ENCODE measurements at regions not wholly inside any gene's neighbourhood (a gene's known extent, or its start where the extent isn't known, plus 50 kb on each side); places are given as distances from the start of the nearest gene placed in this dataset.
"Not testable (repeated sequence)": the region's sequence is repeated elsewhere in the genome, so short reads cannot be mapped to it uniquely, and the experiment has no call there.

- DNase-seq = no peak
Measured at GRCh38 chr16:73427164-73427563, 379.2 kb upstream of the ZFHX3 start.

- DNase-seq = no peak
Measured at GRCh38 chr16:73426433-73427160, 378.7 kb upstream of the ZFHX3 start.

- no peak for DNase-seq
Measured at GRCh38 chr16:73420676-73421075, 372.7 kb upstream of the ZFHX3 start.

- DNase-seq = no peak
Measured at GRCh38 chr16:73420244-73420643, 372.3 kb upstream of the ZFHX3 start.

- no peak for DNase-seq
Measured at GRCh38 chr16:73418691-73419090, 370.8 kb upstream of the ZFHX3 start.

GRCh38 chr16:73418051-73418450 lies 370.1 kb upstream of the ZFHX3 start:
- DNase-seq = no peak

GRCh38 chr16:73415286-73415685 lies 367.4 kb upstream of the ZFHX3 start:
- no peak for DNase-seq

- DNase-seq = no peak
Measured at GRCh38 chr16:73414638-73415037, 366.7 kb upstream of the ZFHX3 start.

- no peak for DNase-seq
Measured at GRCh38 chr16:73413830-73414190, 365.9 kb upstream of the ZFHX3 start.

GRCh38 chr16:73413091-73413829 lies 365.3 kb upstream of the ZFHX3 start:
- DNase-seq = no peak

GRCh38 chr16:73412416-73412815 lies 364.5 kb upstream of the ZFHX3 start:
- DNase-seq = no peak

- no peak for DNase-seq
Measured at GRCh38 chr16:73408716-73409115, 360.8 kb upstream of the ZFHX3 start.

- no peak for DNase-seq
Measured at GRCh38 chr16:73408311-73408710, 360.4 kb upstream of the ZFHX3 start.

GRCh38 chr16:73405851-73406250 lies 357.9 kb upstream of the ZFHX3 start:
- DNase-seq = no peak

- no peak for DNase-seq
Measured at GRCh38 chr16:73404001-73404400, 356.1 kb upstream of the ZFHX3 start.

- no peak for DNase-seq
Measured at GRCh38 chr16:73403291-73403690, 355.4 kb upstream of the ZFHX3 start.

- no peak for DNase-seq
Measured at GRCh38 chr16:73400951-73401350, 353.0 kb upstream of the ZFHX3 start.

GRCh38 chr16:73399997-73400396 lies 352.1 kb upstream of the ZFHX3 start:
- DNase-seq = no peak

GRCh38 chr16:73399486-73399885 lies 351.6 kb upstream of the ZFHX3 start:
- DNase-seq = no peak

GRCh38 chr16:73398604-73399003 lies 350.7 kb upstream of the ZFHX3 start:
- DNase-seq = not testable (repeated sequence)

GRCh38 chr16:73396556-73396955 lies 348.6 kb upstream of the ZFHX3 start:
- DNase-seq = no peak

GRCh38 chr16:73390936-73391335 lies 343.0 kb upstream of the ZFHX3 start:
- DNase-seq = no peak

GRCh38 chr16:73390491-73390890 lies 342.6 kb upstream of the ZFHX3 start:
- DNase-seq = no peak

GRCh38 chr16:73389085-73389484 lies 341.2 kb upstream of the ZFHX3 start:
- DNase-seq = no peak

GRCh38 chr16:73387979-73388378 lies 340.1 kb upstream of the ZFHX3 start:
- DNase-seq = no peak
